Endothelial cell of umbilical vein (primary cell): ENCODE measurements at regions not wholly inside any gene's neighbourhood (a gene's known extent, or its start where the extent isn't known, plus 50 kb on each side); places are given as distances from the start of the nearest gene placed in this dataset.

ENCODE experiments used
- BruUV-seq: library from RNA; stranded (reverse); fragments of 400-500 nt; replicated peaks from 2 replicates; lab custom pipeline; 2021; lab: Mats Ljungman, UMichigan
- CTCF ChIA-PET: fragments of 300-600, 350-600 bp; sonication (Branson Sonifier 250); formaldehyde crosslinking; loops from one replicate; lab custom pipeline; 2021; ENCODE audit warnings: antibody characterized with exemption, inconsistent platforms; lab: Charles Lee
- POLR2A ChIA-PET: fragments of 300-600, 350-600 bp; sonication (Branson Sonifier 250); formaldehyde crosslinking; loops from one replicate; lab custom pipeline; 2021; ENCODE audit warnings: antibody characterized with exemption, inconsistent platforms; lab: Charles Lee
- DNase-seq: peaks from one replicate; pipeline ENCODE4 v3.0.0-alpha.2; 2011; ENCODE audit warnings: low read depth, low spot score
- FAIRE-seq: peaks from 2 replicates; lab custom pipeline; 2011; peaks lifted over from hg19 to GRCh38; lab: Jason Lieb, UNC
- H2AFZ ChIP-seq: 2 replicates; pipeline ENCODE4 v1.6.0; 2012; ENCODE audit warnings: low read depth, low read length, control low read depth, inconsistent platforms
- H3K27ac ChIP-seq: 2 replicates; pipeline ENCODE4 v1.5.1; 2011; ENCODE audit warnings: low read depth, mild to moderate bottlenecking, control low read depth, low read length, moderate library complexity; ENCODE audit not compliant: insufficient read depth
- H3K27me3 ChIP-seq, 2 experiments: 2 replicates each; pipeline versions ENCODE4 v1.6.0 to v1.6.1; 2011; ENCODE audit warnings: low read length in 2 of 2, mixed read lengths in 1 of 2; ENCODE audit not compliant: control insufficient read depth in 2 of 2, insufficient read depth in 2 of 2
- H3K36me3 ChIP-seq, 2 experiments: 2 replicates in 1 of 2; 3 replicates in 1 of 2; pipeline ENCODE4 v1.5.1; 2011; ENCODE audit warnings: low read length in 2 of 2, mild to moderate bottlenecking in 1 of 2, moderate library complexity in 1 of 2; ENCODE audit not compliant: control insufficient read depth in 2 of 2, insufficient read depth in 2 of 2; ENCODE audit errors: extremely low read depth in 1 of 2
- H3K4me1 ChIP-seq: 3 replicates; pipeline ENCODE4 v1.5.1; 2011; ENCODE audit warnings: mild to moderate bottlenecking, low read length; ENCODE audit not compliant: control insufficient read depth, insufficient read depth; ENCODE audit errors: extremely low read depth
- H3K4me2 ChIP-seq: 2 replicates; pipeline ENCODE4 v1.6.1; 2011; ENCODE audit warnings: low read length, control low read depth, mixed read lengths; ENCODE audit not compliant: insufficient read depth
- H3K4me3 ChIP-seq, 3 experiments: fragments of 200-600 bp in 1 of 3; sonication (generic), shearing (Covaris generic) in 1 of 3; replicated peaks in 1 of 3; 2 replicates each; pipeline ENCODE4 v1.5.1; 2011 to 2016; ENCODE audit warnings: control low read depth in 3 of 3, low read length in 3 of 3, mild to moderate bottlenecking in 2 of 3, inconsistent platforms in 1 of 3, low read depth in 1 of 3, moderate library complexity in 1 of 3; ENCODE audit not compliant: insufficient read depth in 1 of 3
- H3K79me2 ChIP-seq: 2 replicates; pipeline ENCODE4 v1.6.0; 2012; ENCODE audit warnings: low read length, inconsistent platforms; ENCODE audit not compliant: control insufficient read depth, insufficient read depth
- H3K9ac ChIP-seq: replicated peaks from 2 replicates; pipeline ENCODE3; 2011; ENCODE audit warnings: low read length, control low read depth; ENCODE audit not compliant: insufficient read depth; ENCODE audit errors: extremely low read depth
- H3K9me1 ChIP-seq: replicated peaks from 3 replicates; pipeline ENCODE4 v1.6.0; 2011; ENCODE audit warnings: mild to moderate bottlenecking, low read length; ENCODE audit not compliant: control insufficient read depth, insufficient read depth; ENCODE audit errors: extremely low read depth
- H3K9me3 ChIP-seq: replicated peaks from 2 replicates; pipeline ENCODE4 v1.5.1; 2012; ENCODE audit warnings: low read length, inconsistent platforms; ENCODE audit not compliant: control insufficient read depth, insufficient read depth
- H4K20me1 ChIP-seq: replicated peaks from 2 replicates; pipeline ENCODE3; 2011; ENCODE audit warnings: mild to moderate bottlenecking, low read length; ENCODE audit not compliant: control insufficient read depth, insufficient read depth; ENCODE audit errors: extremely low read depth
- CTCF ChIP-seq, 2 donors: IDR thresholded peaks; 1 replicate in 1 of 2; 2 replicates in 1 of 2; pipeline ENCODE4 v1.5.1; 2011; ENCODE audit warnings: low read length in 2 of 2, mild to moderate bottlenecking in 2 of 2, moderate library complexity in 2 of 2, control low read depth in 1 of 2, inconsistent platforms in 1 of 2, low read depth in 1 of 2; ENCODE audit not compliant: insufficient read depth in 1 of 2; ENCODE audit errors: extremely low read depth in 1 of 2
- EZH2 ChIP-seq: IDR thresholded peaks from 2 replicates; pipeline ENCODE4 v1.6.1; 2012; ENCODE audit warnings: borderline replicate concordance, low read depth, mild to moderate bottlenecking, moderate library complexity, low read length, inconsistent platforms; ENCODE audit not compliant: severe bottlenecking
- FOS ChIP-seq: IDR thresholded peaks from 2 replicates; pipeline ENCODE4 v1.6.1; 2011; ENCODE audit warnings: mild to moderate bottlenecking, low read length, moderate library complexity, borderline replicate concordance; ENCODE audit not compliant: insufficient read depth
- GATA2 ChIP-seq: IDR thresholded peaks from 2 replicates; pipeline ENCODE4 v1.7.0; 2011; ENCODE audit warnings: low read depth, mild to moderate bottlenecking, moderate library complexity, mixed read lengths, low read length; ENCODE audit not compliant: insufficient read length, insufficient read depth
- JUN ChIP-seq: IDR thresholded peaks from 2 replicates; pipeline ENCODE4 v1.6.1; 2011; ENCODE audit warnings: borderline replicate concordance, low read depth; ENCODE audit not compliant: insufficient read length, insufficient read depth
- MAX ChIP-seq: IDR thresholded peaks from 2 replicates; pipeline ENCODE4 v1.6.1; 2011; ENCODE audit not compliant: insufficient read depth, insufficient read length
- MYC ChIP-seq: IDR thresholded peaks from one replicate; pipeline ENCODE4 v1.6.1; 2011; ENCODE audit warnings: mild to moderate bottlenecking, low read depth, low read length
- POLR2A ChIP-seq: IDR thresholded peaks from 2 replicates; pipeline ENCODE4 v1.6.1; 2012; ENCODE audit warnings: low read depth, mild to moderate bottlenecking, control low read depth, low read length
- POLR2AphosphoS5 ChIP-seq: IDR thresholded peaks from 2 replicates; pipeline ENCODE4 v1.6.1; 2012; ENCODE audit warnings: low read depth, mild to moderate bottlenecking, control low read depth, low read length, moderate library complexity; ENCODE audit not compliant: insufficient read depth
- dilution Hi-C: fragments of 300-500 bp; cut with MboI; formaldehyde crosslinking; loops from one replicate; pipeline ENCODE4 v1.15.0; 2019; ENCODE audit warnings: low sequenced_read_pairs; ENCODE audit not compliant: extremely low pct_ligation_motif_present
- intact Hi-C: fragments of 100-400 bp; cut with micrococcal nuclease; formaldehyde crosslinking; loops from one replicate; pipeline ENCODE4 v1.10.0; 2022

- no peak overlapping the region for H3K9ac ChIP-seq
- no peak for TF ChIP-seq GATA2
- no peak for TF ChIP-seq CTCF (IDR thresholded peaks at IDR 0.05; ENCODE audit: extremely low read depth in 1 of 2, insufficient read depth in 1 of 2, low read depth in 1 of 2, low read length in 2 of 2)
- TF ChIP-seq POLR2A: no peak
- TF ChIP-seq JUN: no peak
- no peak for TF ChIP-seq POLR2AphosphoS5
- no peak for TF ChIP-seq EZH2
- TF ChIP-seq FOS: no peak
- no peak for TF ChIP-seq MYC
- TF ChIP-seq MAX: no peak
- H3K4me1 ChIP-seq: no peaks in the 10 kb centered on the region
- H3K36me3 ChIP-seq: no peaks in the 10 kb centered on the region
- H3K79me2 ChIP-seq: no peaks in the 10 kb centered on the region
- no peaks in the 10 kb centered on the region for H3K27me3 ChIP-seq
- no peak for FAIRE-seq
- no peaks in the 10 kb centered on the region for H3K9me3 ChIP-seq
- no peak overlapping the region for H2AFZ ChIP-seq
- H4K20me1 ChIP-seq: no peaks in the 10 kb centered on the region
- no TSS peak for BruUV-seq
- no peak overlapping the region for H3K4me3 ChIP-seq
- H3K27ac ChIP-seq: no peak overlapping the region
- dilution Hi-C loops: no loop called here
- DNase-seq: no peak
- no peaks in the 10 kb centered on the region for H3K9me1 ChIP-seq
- POLR2A ChIA-PET: no interaction called here
- intact Hi-C loops: no loop called here
- H3K4me2 ChIP-seq: no peak overlapping the region
- CTCF ChIA-PET: interaction anchor here (1.5 kb wide), 1 partner anchor 9 kb away, joined by 6 read pairs; no protein-coding TSS in a partner anchor
These were observed 272.3 kb upstream of the RPS6KA3 start for GRCh38 chrX:20538974-20539373.
